ENCODE measurements at regions not wholly inside any gene's neighbourhood (a gene's known extent, or its start where the extent isn't known, plus 50 kb on each side); places are given as distances from the start of the nearest gene placed in this dataset.

DNA sequence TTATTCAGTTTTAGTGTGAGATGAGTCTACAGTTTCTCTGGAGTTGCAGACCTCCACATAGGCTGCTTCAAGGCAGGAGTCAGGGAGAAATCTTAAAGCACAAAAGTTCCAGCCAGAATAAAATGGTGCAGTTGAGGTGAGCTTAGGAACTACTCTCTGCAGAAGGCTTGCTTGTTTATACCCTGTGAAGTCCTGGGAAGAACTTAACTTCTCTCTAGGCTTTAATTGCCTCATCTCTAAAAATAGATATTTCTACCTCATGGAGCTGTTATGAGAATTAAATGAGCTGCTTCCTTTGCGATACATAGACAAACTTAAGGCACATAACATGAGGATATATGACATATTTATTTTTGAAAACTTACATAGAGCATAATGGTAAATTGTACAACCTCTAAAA lies 286.2 kb downstream of the GPATCH2 start:
- H3K36me3 ChIP-seq = no peaks in the 10 kb centered on the region
- TF ChIP-seq, protein P1, sequence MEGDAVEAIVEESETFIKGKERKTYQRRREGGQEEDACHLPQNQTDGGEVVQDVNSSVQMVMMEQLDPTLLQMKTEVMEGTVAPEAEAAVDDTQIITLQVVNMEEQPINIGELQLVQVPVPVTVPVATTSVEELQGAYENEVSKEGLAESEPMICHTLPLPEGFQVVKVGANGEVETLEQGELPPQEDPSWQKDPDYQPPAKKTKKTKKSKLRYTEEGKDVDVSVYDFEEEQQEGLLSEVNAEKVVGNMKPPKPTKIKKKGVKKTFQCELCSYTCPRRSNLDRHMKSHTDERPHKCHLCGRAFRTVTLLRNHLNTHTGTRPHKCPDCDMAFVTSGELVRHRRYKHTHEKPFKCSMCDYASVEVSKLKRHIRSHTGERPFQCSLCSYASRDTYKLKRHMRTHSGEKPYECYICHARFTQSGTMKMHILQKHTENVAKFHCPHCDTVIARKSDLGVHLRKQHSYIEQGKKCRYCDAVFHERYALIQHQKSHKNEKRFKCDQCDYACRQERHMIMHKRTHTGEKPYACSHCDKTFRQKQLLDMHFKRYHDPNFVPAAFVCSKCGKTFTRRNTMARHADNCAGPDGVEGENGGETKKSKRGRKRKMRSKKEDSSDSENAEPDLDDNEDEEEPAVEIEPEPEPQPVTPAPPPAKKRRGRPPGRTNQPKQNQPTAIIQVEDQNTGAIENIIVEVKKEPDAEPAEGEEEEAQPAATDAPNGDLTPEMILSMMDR (IDR thresholded peaks at IDR 0.05) = no peak
- no peak overlapping the region for H3K27ac ChIP-seq
- no peaks in the 10 kb centered on the region for H3K4me1 ChIP-seq (ENCODE audit: control insufficient read depth in 1 of 2, insufficient read depth in 1 of 2, low read depth in 1 of 2, low read length in 1 of 2)
- H3K27me3 ChIP-seq = no peaks in the 10 kb centered on the region
- H3K9me3 ChIP-seq = no peaks in the 10 kb centered on the region
- no peak overlapping the region for H3K4me3 ChIP-seq (ENCODE audit: low read depth in 1 of 2, low read length in 1 of 2)

DNA sequence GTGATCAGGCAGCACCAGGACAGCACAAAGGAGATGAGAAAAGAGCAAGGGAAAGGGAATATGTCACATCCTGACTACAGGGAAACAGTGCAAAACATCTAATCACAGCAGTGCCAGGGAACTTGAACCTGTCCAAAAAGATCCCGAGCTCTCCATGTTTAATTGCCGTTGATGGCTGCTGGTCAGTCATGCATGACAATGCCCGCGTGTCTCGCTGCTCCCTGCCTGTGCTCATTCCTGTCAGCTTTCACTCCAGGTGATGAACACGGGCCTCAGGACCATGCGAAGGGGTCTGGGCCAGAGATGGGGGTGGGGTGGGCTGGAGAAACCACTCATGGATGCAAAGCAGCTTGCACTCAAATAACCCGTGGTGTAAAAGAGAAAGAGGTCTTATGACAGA lies 287.0 kb downstream of the GPATCH2 start:
- TF ChIP-seq, protein P1 (IDR thresholded peaks at IDR 0.05) = no peak
- no peaks in the 10 kb centered on the region for H3K4me1 ChIP-seq (ENCODE audit: control insufficient read depth in 1 of 2, insufficient read depth in 1 of 2, low read depth in 1 of 2, low read length in 1 of 2)
- H3K4me3 ChIP-seq (ENCODE audit: low read depth in 1 of 2, low read length in 1 of 2) = no peak overlapping the region

DNA sequence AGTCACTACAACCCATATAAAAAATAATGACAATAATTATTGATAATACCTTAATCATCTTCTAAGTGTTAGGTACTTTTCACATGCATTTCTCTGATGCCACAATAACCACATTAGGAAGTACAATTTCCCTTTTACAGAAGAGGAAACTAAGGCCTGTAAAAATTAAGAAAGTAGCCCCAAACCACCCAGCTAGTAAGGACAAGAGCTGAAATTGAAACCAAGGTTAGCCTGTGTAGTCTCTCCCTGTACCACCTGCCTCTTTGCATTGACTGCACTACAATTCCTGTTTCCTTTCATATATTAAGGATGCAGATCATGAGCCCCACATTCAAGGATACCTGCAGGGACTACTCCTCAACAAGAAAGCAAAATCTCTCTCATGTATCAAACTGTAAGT lies 288.8 kb downstream of the GPATCH2 start:
- TF ChIP-seq, protein P1 (IDR thresholded peaks at IDR 0.05) = no peak
- Histone ChIP-seq H3K27me3 (no peaks in the 10 kb centered on the region), H3K4me3 (ENCODE audit: low read depth in 1 of 2, low read length in 1 of 2) (no peak overlapping the region)

More for the DNA sequence above, 287.0 kb downstream of the GPATCH2 start:
- Histone ChIP-seq H3K36me3 (no peaks in the 10 kb centered on the region), H3K27ac (no peak overlapping the region), H3K27me3 (no peaks in the 10 kb centered on the region), H3K9me3 (no peaks in the 10 kb centered on the region)

DNA sequence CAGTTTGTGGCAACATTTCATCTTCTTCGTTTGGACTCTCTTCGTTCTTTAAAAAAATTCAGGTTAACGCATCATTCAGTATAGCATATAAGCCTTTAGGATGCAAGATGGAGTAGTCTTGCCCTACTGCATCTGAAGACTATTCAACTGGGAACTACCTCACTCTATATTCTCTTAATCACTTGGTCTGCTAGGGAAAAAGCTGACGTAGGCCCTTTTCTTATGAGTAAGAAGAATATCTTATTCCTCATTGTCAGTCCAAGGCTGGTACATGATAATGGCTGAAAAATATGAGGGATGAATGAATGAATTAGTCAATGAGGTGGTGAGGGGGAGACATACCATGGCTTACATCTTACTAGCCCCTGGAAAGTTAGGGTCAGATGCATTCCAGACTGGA lies 294.2 kb downstream of the GPATCH2 start:
- no peak overlapping the region for H3K4me3 ChIP-seq (ENCODE audit: low read depth in 1 of 2, low read length in 1 of 2)
- H3K4me1 ChIP-seq (ENCODE audit: control insufficient read depth in 1 of 2, insufficient read depth in 1 of 2, low read depth in 1 of 2, low read length in 1 of 2) = no peaks in the 10 kb centered on the region
- no peaks in the 10 kb centered on the region for H3K36me3 ChIP-seq
- H3K27me3 ChIP-seq = no peaks in the 10 kb centered on the region
- no peak overlapping the region for H3K27ac ChIP-seq
- TF ChIP-seq, protein P1 (IDR thresholded peaks at IDR 0.05) = no peak
- no peaks in the 10 kb centered on the region for H3K9me3 ChIP-seq

More for the DNA sequence above, 288.8 kb downstream of the GPATCH2 start:
- Histone ChIP-seq H3K27ac (no peak overlapping the region), H3K4me1 (ENCODE audit: control insufficient read depth in 1 of 2, insufficient read depth in 1 of 2, low read depth in 1 of 2, low read length in 1 of 2) (no peaks in the 10 kb centered on the region), H3K9me3 (no peaks in the 10 kb centered on the region), H3K36me3 (no peaks in the 10 kb centered on the region)

DNA sequence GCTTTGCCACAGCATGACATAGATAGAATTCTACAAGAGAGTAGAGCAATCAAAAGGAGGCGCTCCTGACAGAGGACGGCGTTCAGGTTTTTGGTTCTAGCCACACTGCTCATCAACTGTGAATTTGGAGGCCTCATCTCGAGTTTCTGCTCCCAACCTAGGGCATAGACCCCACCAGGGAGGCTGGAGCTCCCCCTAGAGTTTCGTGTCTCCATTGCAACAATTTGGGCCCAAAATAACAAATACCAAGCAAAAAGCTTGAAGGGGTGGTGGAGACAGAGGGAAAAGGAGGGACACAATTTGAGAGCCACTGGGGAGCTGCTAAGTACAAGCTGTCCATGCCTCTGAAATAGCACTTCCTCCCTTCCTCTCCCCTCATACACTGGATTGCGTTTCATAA lies 297.0 kb downstream of the GPATCH2 start:
- Histone ChIP-seq H3K4me1 (ENCODE audit: control insufficient read depth in 1 of 2, insufficient read depth in 1 of 2, low read depth in 1 of 2, low read length in 1 of 2) (no peaks in the 10 kb centered on the region), H3K9me3 (no peaks in the 10 kb centered on the region), H3K27ac (no peak overlapping the region)

More for the DNA sequence above, 297.0 kb downstream of the GPATCH2 start:
- TF ChIP-seq, protein P1 (IDR thresholded peaks at IDR 0.05) = no peak
- H3K36me3 ChIP-seq = no peaks in the 10 kb centered on the region
- no peaks in the 10 kb centered on the region for H3K27me3 ChIP-seq
- H3K4me3 ChIP-seq (ENCODE audit: low read depth in 1 of 2, low read length in 1 of 2) = no peak overlapping the region
